HEK293 (cell line): ENCODE measurements at regions not wholly inside any gene's neighbourhood (a gene's known extent, or its start where the extent isn't known, plus 50 kb on each side); places are given as distances from the start of the nearest gene placed in this dataset.
"Not testable (repeated sequence)": the region's sequence is repeated elsewhere in the genome, so short reads cannot be mapped to it uniquely, and the experiment has no call there.

Source experiments
- CTCF ChIP-seq: fragments of 450-650 bp; formaldehyde crosslinking; IDR thresholded peaks from 2 replicates; pipeline ENCODE4 v1.5.1; 2016; ENCODE audit warnings: missing biosample characterization, missing genetic modification characterization
- OVOL3 ChIP-seq: fragments of 450-650 bp; formaldehyde crosslinking; IDR thresholded peaks from 2 replicates; pipeline ENCODE4 v1.5.1; 2016; ENCODE audit warnings: missing biosample characterization, missing genetic modification characterization
- PATZ1 ChIP-seq: fragments of 450-650 bp; formaldehyde crosslinking; IDR thresholded peaks from 2 replicates; pipeline ENCODE4 v1.5.1; 2016; ENCODE audit warnings: missing biosample characterization, missing genetic modification characterization
- REST ChIP-seq: fragments of 450-650 bp; formaldehyde crosslinking; IDR thresholded peaks from 2 replicates; pipeline ENCODE4 v1.5.1; 2016; ENCODE audit warnings: missing biosample characterization, missing genetic modification characterization
- ZBTB21 ChIP-seq: fragments of 450-650 bp; formaldehyde crosslinking; IDR thresholded peaks from 2 replicates; pipeline ENCODE4 v1.5.1; 2017; ENCODE audit warnings: missing biosample characterization, missing genetic modification characterization
- ZNF776 ChIP-seq: fragments of 450-650 bp; formaldehyde crosslinking; IDR thresholded peaks from 2 replicates; pipeline ENCODE4 v1.5.0; 2017; ENCODE audit warnings: missing biosample characterization, missing genetic modification characterization, borderline replicate concordance

- TF ChIP-seq OVOL3 (tag by site-specific recombination); ZNF776 (tag by site-specific recombination); ZBTB21 (tag by site-specific recombination); CTCF; REST (tag by site-specific recombination); PATZ1 (tag by site-specific recombination): not testable (repeated sequence)
Measured at GRCh38 chr22:11795979-11796378, 3732.0 kb upstream of the OR11H1 start.
